ENCODE measurements at regions not wholly inside any gene's neighbourhood (a gene's known extent, or its start where the extent isn't known, plus 50 kb on each side); places are given as distances from the start of the nearest gene placed in this dataset.
A peak's percentile ranks its signal among the peaks of the same experiment; 100 is the strongest.

DNA sequence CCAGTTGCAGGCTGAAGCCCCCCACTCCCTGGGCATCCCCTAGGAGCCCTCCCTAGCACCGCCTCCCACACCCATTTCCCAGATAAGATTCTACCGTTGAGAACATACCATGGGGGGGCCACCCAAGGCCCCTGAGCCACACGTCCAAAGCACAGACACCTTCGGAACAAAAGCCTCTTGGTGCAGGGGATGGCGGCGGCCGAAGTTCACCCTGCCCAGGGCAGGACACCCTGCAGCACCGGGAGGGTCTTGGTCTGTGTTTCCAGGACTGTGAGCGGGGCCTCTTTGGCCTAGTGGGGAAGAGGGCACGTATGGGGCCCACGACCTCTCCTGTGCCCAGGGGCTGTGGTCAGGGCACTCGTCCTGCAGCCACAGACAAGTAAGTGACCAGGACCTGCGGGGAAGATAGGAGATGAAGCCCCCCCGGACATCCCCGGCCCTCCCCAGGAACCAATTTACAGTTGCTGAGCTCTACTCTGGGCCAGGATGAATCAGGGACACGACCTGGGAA, 154.3 kb upstream of the C14orf180 start:
- TF ChIP-seq, protein P1, sequence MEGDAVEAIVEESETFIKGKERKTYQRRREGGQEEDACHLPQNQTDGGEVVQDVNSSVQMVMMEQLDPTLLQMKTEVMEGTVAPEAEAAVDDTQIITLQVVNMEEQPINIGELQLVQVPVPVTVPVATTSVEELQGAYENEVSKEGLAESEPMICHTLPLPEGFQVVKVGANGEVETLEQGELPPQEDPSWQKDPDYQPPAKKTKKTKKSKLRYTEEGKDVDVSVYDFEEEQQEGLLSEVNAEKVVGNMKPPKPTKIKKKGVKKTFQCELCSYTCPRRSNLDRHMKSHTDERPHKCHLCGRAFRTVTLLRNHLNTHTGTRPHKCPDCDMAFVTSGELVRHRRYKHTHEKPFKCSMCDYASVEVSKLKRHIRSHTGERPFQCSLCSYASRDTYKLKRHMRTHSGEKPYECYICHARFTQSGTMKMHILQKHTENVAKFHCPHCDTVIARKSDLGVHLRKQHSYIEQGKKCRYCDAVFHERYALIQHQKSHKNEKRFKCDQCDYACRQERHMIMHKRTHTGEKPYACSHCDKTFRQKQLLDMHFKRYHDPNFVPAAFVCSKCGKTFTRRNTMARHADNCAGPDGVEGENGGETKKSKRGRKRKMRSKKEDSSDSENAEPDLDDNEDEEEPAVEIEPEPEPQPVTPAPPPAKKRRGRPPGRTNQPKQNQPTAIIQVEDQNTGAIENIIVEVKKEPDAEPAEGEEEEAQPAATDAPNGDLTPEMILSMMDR (IDR thresholded peaks at IDR 0.05): no peak
- no peak overlapping the region for H3K4me3 Mint-ChIP-seq
- no peaks in the 10 kb centered on the region for H3K36me3 Mint-ChIP-seq (ENCODE audit: low read depth)
- DNase-seq (no peak), ATAC-seq (ENCODE audit: poor library complexity) (no peak)
- no peak overlapping the region for H3K27ac ChIP-seq (ENCODE audit: low read depth in 1 of 2, low read length in 2 of 2)
- intact Hi-C loops (cut with DNase I, micrococcal nuclease): no loop called here
- no peaks in the 10 kb centered on the region for H3K9me3 Mint-ChIP-seq
- H3K4me1 ChIP-seq (ENCODE audit: insufficient read depth, low read length): no peaks in the 10 kb centered on the region
- H3K27ac Mint-ChIP-seq: no peak overlapping the region
- H3K4me3 ChIP-seq (ENCODE audit: low read length): no peak overlapping the region
- no peaks in the 10 kb centered on the region for H3K4me1 Mint-ChIP-seq (ENCODE audit: low read depth)
- CTCF ChIA-PET: no interaction called here
- no peaks in the 10 kb centered on the region for H3K27me3 ChIP-seq (ENCODE audit: control insufficient read depth in 1 of 2, insufficient read depth in 2 of 2, low read length in 2 of 2)
- no peaks in the 10 kb centered on the region for H3K36me3 ChIP-seq (ENCODE audit: insufficient read depth, low read length)
- H3K27me3 Mint-ChIP-seq: peaks cover 5% of the 10 kb centered on the region
- H3K9me3 ChIP-seq (ENCODE audit: control insufficient read depth in 1 of 2, insufficient read depth in 1 of 2, low read length in 2 of 2): no peaks in the 10 kb centered on the region
- POLR2A ChIA-PET: no interaction called here

DNA sequence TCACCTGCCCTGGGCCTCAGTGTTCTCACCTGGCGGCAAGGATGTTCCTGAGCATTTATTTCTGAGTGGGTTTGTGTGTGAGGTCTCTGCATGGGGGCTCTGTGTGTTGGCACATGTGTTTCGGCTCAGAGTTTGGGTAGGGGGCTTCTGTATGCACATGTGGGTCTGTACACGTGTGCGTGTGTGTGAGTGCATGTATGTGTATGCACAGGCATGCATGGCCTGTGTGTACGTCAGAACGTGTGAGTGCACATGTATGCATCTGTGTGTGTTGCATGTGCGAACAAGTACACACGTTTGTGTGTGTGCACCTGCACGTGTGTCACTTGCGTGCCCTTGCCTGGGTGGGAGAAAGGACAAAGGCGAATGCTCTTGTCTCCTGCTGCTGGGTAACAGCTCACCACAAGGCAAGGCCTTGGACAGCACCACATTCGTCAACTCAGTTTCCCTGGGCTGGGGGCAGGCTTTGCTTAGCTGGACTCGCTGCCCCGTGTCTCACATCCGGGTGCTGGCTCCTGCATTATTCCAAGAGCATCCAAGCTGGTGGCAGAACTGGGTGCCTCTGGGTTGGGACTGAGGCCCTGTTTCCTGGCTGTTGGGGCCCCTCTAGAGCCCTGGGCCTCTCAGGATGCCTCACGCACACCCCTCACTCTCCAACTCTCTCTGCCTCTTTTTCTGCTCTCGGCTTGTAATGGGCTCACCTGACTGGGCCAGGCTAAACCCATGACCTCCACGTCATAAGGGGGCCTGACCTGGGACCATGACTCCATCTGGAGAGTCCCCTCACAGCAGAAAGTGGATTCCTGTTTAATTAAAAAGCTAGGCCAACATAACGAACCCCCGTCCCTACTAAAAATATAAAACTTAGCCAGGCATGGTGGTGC, 153.6 kb upstream of the C14orf180 start:
- no peaks in the 10 kb centered on the region for H3K4me1 ChIP-seq (ENCODE audit: insufficient read depth, low read length)
- H3K36me3 ChIP-seq (ENCODE audit: insufficient read depth, low read length): no peaks in the 10 kb centered on the region
- ATAC-seq (ENCODE audit: poor library complexity) (no peak), DNase-seq (no peak)
- intact Hi-C loops (cut with DNase I, micrococcal nuclease): no loop called here
- no peaks in the 10 kb centered on the region for H3K27me3 ChIP-seq (ENCODE audit: control insufficient read depth in 1 of 2, insufficient read depth in 2 of 2, low read length in 2 of 2)
- ChIA-PET POLR2A (no interaction called here), CTCF (no interaction called here)
- H3K9me3 ChIP-seq (ENCODE audit: control insufficient read depth in 1 of 2, insufficient read depth in 1 of 2, low read length in 2 of 2): no peaks in the 10 kb centered on the region
- no peak overlapping the region for H3K27ac ChIP-seq (ENCODE audit: low read depth in 1 of 2, low read length in 2 of 2)
- H3K4me3 Mint-ChIP-seq: no peak overlapping the region
- no peaks in the 10 kb centered on the region for H3K9me3 Mint-ChIP-seq
- H3K4me1 Mint-ChIP-seq (ENCODE audit: low read depth): no peaks in the 10 kb centered on the region
- H3K36me3 Mint-ChIP-seq (ENCODE audit: low read depth): no peaks in the 10 kb centered on the region
- H3K27ac Mint-ChIP-seq: no peak overlapping the region
- TF ChIP-seq, protein P1 (IDR thresholded peaks at IDR 0.05): no peak
- H3K27me3 Mint-ChIP-seq: peaks cover 12% of the 10 kb centered on the region
- no peak overlapping the region for H3K4me3 ChIP-seq (ENCODE audit: low read length)

DNA sequence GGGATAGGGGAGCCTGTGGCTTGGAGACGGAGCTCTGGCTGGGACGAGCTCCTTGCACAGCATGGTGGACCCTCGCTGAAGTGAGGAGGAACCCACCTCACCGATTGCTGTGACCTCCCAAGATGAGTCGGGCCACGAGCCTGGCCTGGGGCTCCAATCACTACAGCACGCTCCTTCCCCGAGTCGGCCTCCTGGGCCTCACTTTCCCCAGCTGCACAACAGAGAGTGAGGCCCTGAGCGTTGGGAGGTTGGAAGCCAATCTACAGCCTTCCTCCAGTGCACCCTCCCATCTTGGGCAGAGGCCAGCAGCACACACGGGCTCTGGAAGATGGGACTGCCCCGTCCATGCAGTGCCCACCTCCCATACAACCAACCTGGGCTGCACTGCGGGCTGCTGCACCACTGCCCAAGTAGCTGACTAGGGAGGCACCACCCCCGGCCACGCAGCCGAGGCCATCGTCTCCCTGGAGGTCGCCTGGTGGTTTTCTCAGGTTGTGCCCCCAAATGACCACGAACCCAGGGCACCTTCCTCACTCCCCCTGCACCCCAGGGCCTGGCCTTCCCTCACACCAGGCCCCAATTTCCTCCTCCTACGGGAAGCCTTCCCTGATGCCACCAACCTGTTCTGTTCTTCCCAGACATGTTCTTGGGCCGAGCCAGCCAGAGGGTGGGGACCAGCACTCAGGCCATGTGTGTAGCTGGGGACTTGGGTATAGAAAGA, 152.3 kb upstream of the C14orf180 start:
- H3K4me1 ChIP-seq (ENCODE audit: insufficient read depth, low read length): no peaks in the 10 kb centered on the region
- H3K36me3 ChIP-seq (ENCODE audit: insufficient read depth, low read length): no peaks in the 10 kb centered on the region
- H3K4me3 ChIP-seq (ENCODE audit: low read length): no peak overlapping the region
- TF ChIP-seq, protein P1 (IDR thresholded peaks at IDR 0.05): no peak
- H3K9me3 ChIP-seq (ENCODE audit: control insufficient read depth in 1 of 2, insufficient read depth in 1 of 2, low read length in 2 of 2): no peaks in the 10 kb centered on the region
- CTCF ChIA-PET: no interaction called here
- intact Hi-C loops (cut with DNase I, micrococcal nuclease): no loop called here
- no peak overlapping the region for H3K27ac Mint-ChIP-seq
- no peaks in the 10 kb centered on the region for H3K4me1 Mint-ChIP-seq (ENCODE audit: low read depth)
- ATAC-seq (ENCODE audit: poor library complexity) (no peak), DNase-seq (peak in 2 of 14 experiments; percentile 6 to 27)
- H3K27me3 Mint-ChIP-seq: peaks cover 15% of the 10 kb centered on the region
- no peak overlapping the region for H3K4me3 Mint-ChIP-seq
- H3K27me3 ChIP-seq (ENCODE audit: control insufficient read depth in 1 of 2, insufficient read depth in 2 of 2, low read length in 2 of 2): no peaks in the 10 kb centered on the region
- H3K27ac ChIP-seq (ENCODE audit: low read depth in 1 of 2, low read length in 2 of 2): no peak overlapping the region
- H3K36me3 Mint-ChIP-seq (ENCODE audit: low read depth): no peaks in the 10 kb centered on the region
- POLR2A ChIA-PET: no interaction called here
- H3K9me3 Mint-ChIP-seq: no peaks in the 10 kb centered on the region
